DND-41 (cell line): ENCODE measurements at regions not wholly inside any gene's neighbourhood (a gene's known extent, or its start where the extent isn't known, plus 50 kb on each side); places are given as distances from the start of the nearest gene placed in this dataset.
A peak's percentile ranks its signal among the peaks of the same experiment; 100 is the strongest.

Source experiments
- ATAC-seq: fragments of 200-7000 bp; cut with Tn5 transposase; 3 replicates; pipeline ENCODE4 v1.9.1; 2021; ENCODE audit warnings: low read depth; ENCODE audit not compliant: insufficient read depth
- DNase-seq: peaks from one replicate; pipeline ENCODE4 v3.0.0-alpha.2; 2020
- H2AFZ ChIP-seq: 2 replicates; pipeline ENCODE4 v1.6.0; 2012; ENCODE audit warnings: low read depth, low read length
- H3K27ac ChIP-seq: 2 replicates; pipeline ENCODE4 v1.5.1; 2012; ENCODE audit warnings: low read length, inconsistent platforms
- H3K27me3 ChIP-seq: fragments of 200-600 bp; sonication (generic); 2 replicates; pipeline ENCODE4 v1.6.0; 2012; ENCODE audit warnings: low read length, mild to moderate bottlenecking, inconsistent platforms; ENCODE audit not compliant: insufficient read depth, poor library complexity
- H3K36me3 ChIP-seq: 2 replicates; pipeline ENCODE4 v1.5.1; 2012; ENCODE audit warnings: low read length, inconsistent platforms; ENCODE audit not compliant: insufficient read depth
- H3K4me1 ChIP-seq: 2 replicates; pipeline ENCODE4 v1.5.1; 2012; ENCODE audit warnings: mild to moderate bottlenecking, low read length; ENCODE audit not compliant: insufficient read depth
- H3K4me2 ChIP-seq: 2 replicates; pipeline ENCODE4 v1.6.0; 2012; ENCODE audit warnings: mild to moderate bottlenecking, moderate library complexity, low read length, inconsistent platforms; ENCODE audit not compliant: insufficient read depth
- H3K4me3 ChIP-seq, 2 experiments: fragments of 200-600 bp in 1 of 2; shearing (Covaris generic) in 1 of 2; 2 replicates each; pipeline ENCODE4 v1.5.1; 2012 to 2016; ENCODE audit warnings: inconsistent platforms in 2 of 2, low read length in 2 of 2, mild to moderate bottlenecking in 2 of 2, low read depth in 1 of 2, moderate library complexity in 1 of 2
- H3K79me2 ChIP-seq: 2 replicates; pipeline ENCODE4 v1.6.0; 2012; ENCODE audit warnings: low read length, inconsistent platforms; ENCODE audit not compliant: insufficient read depth
- H3K9ac ChIP-seq: 2 replicates; pipeline ENCODE4 v1.6.0; 2012; ENCODE audit warnings: low read depth, mild to moderate bottlenecking, inconsistent platforms, low read length, moderate library complexity
- H3K9me3 ChIP-seq: 2 replicates; pipeline ENCODE4 v1.5.1; 2012; ENCODE audit warnings: low read length, moderate library complexity, mild to moderate bottlenecking, inconsistent platforms; ENCODE audit not compliant: insufficient read depth, severe bottlenecking
- H4K20me1 ChIP-seq: 2 replicates; pipeline ENCODE4 v1.6.0; 2012; ENCODE audit warnings: low read length; ENCODE audit not compliant: insufficient read depth
- CTCF ChIP-seq: IDR thresholded peaks from 2 replicates; pipeline ENCODE4 v1.5.1; 2012; ENCODE audit warnings: borderline replicate concordance, low read length, moderate library complexity, mild to moderate bottlenecking; ENCODE audit not compliant: poor library complexity, severe bottlenecking; ENCODE audit errors: extremely low read depth
- EZH2 ChIP-seq: IDR thresholded peaks from 3 replicates; pipeline ENCODE4 v1.6.1; 2012; ENCODE audit warnings: borderline replicate concordance, low read depth, mild to moderate bottlenecking, moderate library complexity, low read length, inconsistent platforms; ENCODE audit not compliant: severe bottlenecking

GRCh38 chr1:58979086-58979485, 195.2 kb upstream of the JUN start:
- Histone ChIP-seq H3K79me2 (no peaks in the 10 kb centered on the region), H3K4me1 (peaks cover 9% of the 10 kb centered on the region), H3K9me3 (no peaks in the 10 kb centered on the region), H2AFZ (no peak overlapping the region), H3K4me3 (no peak overlapping the region), H3K36me3 (no peaks in the 10 kb centered on the region), H3K9ac (no peak overlapping the region), H4K20me1 (no peaks in the 10 kb centered on the region), H3K27ac (no peak overlapping the region), H3K4me2 (no peak overlapping the region), H3K27me3 (no peaks in the 10 kb centered on the region)
- ATAC-seq (peak; percentile 67), DNase-seq (peak; percentile 22)
- TF ChIP-seq CTCF (no peak), EZH2 (no peak)

GRCh38 chr1:58979677-58980076, 195.8 kb upstream of the JUN start:
- no peaks in the 10 kb centered on the region for H3K27me3 ChIP-seq
- H3K9me3 ChIP-seq: no peaks in the 10 kb centered on the region
- TF ChIP-seq CTCF: no peak
- TF ChIP-seq EZH2: no peak
- H3K4me3 ChIP-seq: no peak overlapping the region
- DNase-seq (no peak), ATAC-seq (no peak)
- peaks cover 9% of the 10 kb centered on the region for H3K4me1 ChIP-seq
- no peaks in the 10 kb centered on the region for H3K36me3 ChIP-seq
- H3K79me2 ChIP-seq: no peaks in the 10 kb centered on the region
- no peak overlapping the region for H2AFZ ChIP-seq
- no peak overlapping the region for H3K9ac ChIP-seq
- no peaks in the 10 kb centered on the region for H4K20me1 ChIP-seq
- no peak overlapping the region for H3K27ac ChIP-seq
- no peak overlapping the region for H3K4me2 ChIP-seq

GRCh38 chr1:58981392-58981791, 197.5 kb upstream of the JUN start:
- DNase-seq (no peak), ATAC-seq (no peak)
- no peaks in the 10 kb centered on the region for H4K20me1 ChIP-seq
- no peak overlapping the region for H3K9ac ChIP-seq
- H3K27me3 ChIP-seq: no peaks in the 10 kb centered on the region
- H3K4me3 ChIP-seq: no peak overlapping the region
- H3K4me2 ChIP-seq: no peak overlapping the region
- no peaks in the 10 kb centered on the region for H3K9me3 ChIP-seq
- no peak overlapping the region for H3K27ac ChIP-seq
- no peaks in the 10 kb centered on the region for H3K36me3 ChIP-seq
- H3K4me1 ChIP-seq: peaks cover 9% of the 10 kb centered on the region
- no peaks in the 10 kb centered on the region for H3K79me2 ChIP-seq
- TF ChIP-seq CTCF (no peak), EZH2 (no peak)
- H2AFZ ChIP-seq: no peak overlapping the region
